Right ventricle myocardium superior (tissue), 1 donor: ENCODE measurements at regions not wholly inside any gene's neighbourhood (a gene's known extent, or its start where the extent isn't known, plus 50 kb on each side); places are given as distances from the start of the nearest gene placed in this dataset.

Experiments
- ATAC-seq: fragments of 200-7000 bp; cut with Tn5 transposase; one replicate; pipeline ENCODE4 v1.9.1; 2020; ENCODE audit warnings: mild to moderate bottlenecking; ENCODE audit not compliant: poor library complexity
- DNase-seq: peaks from one replicate; pipeline ENCODE4 v3.0.0-alpha.2; 2020
- intact Hi-C: fragments of 100-400 bp; cut with DNase I; formaldehyde crosslinking; loops from one replicate; pipeline ENCODE4 v1.11.2; 2022
- donor health status: DM: no; HTN: yes; CAD: no; lungs with severe emphysema.

DNA sequence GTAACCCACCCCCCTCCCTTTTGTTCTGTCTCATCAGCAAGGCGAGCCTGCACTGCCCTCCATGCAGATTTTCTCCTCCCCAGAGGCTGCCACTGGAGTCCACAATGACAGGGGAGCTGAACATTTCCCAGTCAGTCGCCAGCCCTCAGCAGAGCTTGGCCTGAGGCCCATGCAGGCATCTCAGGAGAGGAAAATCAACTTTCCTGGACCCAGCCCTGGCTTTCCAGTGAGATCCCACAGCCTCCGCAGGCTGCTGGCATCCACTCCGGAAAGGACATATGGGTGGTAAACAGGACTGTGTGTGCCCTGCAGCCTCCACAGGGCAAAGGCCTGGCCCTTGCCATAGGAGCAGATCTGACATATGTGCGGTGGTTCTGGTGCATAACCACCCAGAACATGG is 253.8 kb downstream of the TNS1 start:
- peak; percentile 22 for ATAC-seq
- intact Hi-C loops: no loop called here
- DNase-seq: peak; percentile 42

DNA sequence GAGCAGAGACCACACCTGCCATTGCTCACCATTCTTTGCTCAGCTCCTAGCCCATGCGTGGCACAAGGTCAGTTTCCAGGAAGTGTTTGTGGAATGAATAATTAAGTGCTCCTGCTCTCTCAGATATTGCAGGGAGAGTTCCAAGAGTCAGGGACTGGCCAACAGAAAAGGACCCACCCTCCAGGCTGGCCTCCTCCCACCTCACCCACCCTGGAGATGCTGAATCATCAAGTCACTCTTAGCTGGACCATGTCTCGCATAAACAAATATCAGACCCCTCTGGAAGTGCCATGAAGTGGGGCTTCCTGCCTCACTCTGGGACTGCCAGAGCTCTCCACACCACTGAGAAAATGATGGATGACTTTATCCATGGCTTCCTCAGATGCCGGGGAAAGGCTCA is 256.0 kb downstream of the TNS1 start:
- intact Hi-C loops: no loop called here
- DNase-seq (no peak), ATAC-seq (no peak)

DNA sequence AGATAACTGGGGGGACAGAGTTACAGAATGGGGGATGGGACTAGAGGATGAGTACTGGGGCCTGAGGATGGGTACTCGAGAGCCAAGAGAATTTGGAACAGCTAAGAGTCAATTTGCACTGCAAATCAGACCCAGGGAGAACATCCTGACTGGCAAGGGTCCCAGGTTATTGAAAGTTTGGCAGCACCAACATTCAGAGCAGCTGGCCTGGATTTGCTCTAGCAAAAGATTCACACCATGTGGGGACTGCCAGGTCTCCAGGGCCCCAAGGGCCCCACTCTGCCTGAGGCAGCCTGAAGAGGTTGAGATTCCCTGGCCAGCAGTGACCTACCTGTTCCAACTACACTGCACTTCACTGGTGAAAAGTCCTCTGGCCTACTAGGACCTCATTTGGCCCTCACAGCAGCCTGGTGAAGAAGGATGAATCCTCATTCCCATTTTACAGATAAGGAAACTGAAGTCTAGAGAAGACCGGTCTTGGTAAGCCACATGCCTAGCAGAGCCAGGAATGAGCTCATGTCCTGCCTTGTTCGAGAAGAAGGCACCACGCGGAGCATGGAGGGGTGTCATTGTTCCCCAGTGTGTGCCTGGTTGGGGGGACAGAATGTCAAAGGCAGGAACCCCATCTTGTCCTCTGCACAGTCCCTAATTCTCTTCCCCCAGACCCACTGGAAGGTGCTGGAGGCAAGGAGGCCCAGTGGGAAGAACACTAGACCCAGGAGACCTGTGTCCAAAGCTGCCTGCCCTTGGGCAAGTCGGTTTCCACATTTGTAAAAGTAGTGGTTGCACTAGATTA is 258.6 kb downstream of the TNS1 start:
- ATAC-seq: peak; percentile 84
- peak; percentile 67 for DNase-seq
- intact Hi-C loops: no loop called here

DNA sequence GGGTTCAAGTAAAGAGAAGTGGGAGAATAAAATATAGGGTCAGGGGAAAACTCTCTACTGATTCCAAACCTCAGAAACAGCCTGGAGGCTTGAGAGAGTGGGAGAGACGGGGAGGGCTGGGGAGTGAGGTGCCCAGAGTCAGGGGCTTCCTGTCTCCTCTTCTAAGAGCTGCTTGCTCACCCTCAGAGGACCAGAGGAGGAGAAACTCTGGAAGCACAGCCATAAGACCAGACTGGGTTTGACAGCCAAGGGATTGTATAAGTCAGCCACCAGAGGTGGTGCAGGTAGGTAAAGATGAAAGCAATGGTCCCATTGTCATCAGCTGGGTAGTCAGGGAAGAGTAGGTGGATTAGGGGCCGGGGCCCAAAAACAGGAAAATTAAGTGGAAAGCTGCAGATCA is 259.4 kb downstream of the TNS1 start:
- ATAC-seq: no peak
- intact Hi-C loops: no loop called here

DNA sequence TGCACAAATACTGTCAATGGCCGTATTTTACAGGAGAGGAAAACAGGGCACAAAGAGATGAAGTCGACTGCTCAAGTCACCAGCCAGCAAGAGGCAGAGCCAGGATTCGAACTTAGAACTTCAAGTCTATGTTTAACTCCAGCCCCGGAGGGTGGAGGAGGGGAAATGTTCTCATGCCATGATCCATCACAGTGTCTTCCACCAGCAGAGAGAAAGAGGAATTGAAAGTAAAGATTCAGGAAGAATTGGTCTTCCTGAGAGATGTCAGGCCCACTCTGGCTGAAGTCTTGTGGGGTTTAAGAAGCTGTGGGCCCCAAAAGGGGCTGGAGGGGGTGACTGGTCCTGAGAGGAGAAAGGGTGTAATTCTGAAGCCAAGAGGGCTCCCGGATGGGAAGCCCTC is 260.0 kb downstream of the TNS1 start:
- DNase-seq: no peak
- ATAC-seq: no peak
- intact Hi-C loops: no loop called here

More for the DNA sequence above, 259.4 kb downstream of the TNS1 start:
- no peak for DNase-seq

DNA sequence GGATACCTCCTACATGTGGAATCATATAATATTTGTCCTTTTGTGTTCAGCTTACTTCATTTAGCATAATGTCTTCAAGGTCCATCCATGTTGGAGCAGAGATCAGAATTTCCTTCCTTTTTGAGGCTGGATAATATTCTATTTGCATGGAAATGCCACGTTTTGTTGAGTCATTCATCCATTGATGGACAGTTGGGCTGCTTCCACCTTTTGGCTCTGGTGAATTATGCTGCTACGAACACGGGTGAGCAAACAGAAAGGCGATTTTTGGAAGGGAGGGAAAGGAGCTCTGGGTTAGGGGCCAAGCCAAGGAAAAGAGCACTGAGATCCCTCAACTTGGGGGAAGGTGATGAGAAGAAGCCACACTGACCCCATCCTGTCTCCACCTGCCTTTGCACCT is 260.5 kb downstream of the TNS1 start:
- DNase-seq: no peak
- no peak for ATAC-seq
- intact Hi-C loops: no loop called here

DNA sequence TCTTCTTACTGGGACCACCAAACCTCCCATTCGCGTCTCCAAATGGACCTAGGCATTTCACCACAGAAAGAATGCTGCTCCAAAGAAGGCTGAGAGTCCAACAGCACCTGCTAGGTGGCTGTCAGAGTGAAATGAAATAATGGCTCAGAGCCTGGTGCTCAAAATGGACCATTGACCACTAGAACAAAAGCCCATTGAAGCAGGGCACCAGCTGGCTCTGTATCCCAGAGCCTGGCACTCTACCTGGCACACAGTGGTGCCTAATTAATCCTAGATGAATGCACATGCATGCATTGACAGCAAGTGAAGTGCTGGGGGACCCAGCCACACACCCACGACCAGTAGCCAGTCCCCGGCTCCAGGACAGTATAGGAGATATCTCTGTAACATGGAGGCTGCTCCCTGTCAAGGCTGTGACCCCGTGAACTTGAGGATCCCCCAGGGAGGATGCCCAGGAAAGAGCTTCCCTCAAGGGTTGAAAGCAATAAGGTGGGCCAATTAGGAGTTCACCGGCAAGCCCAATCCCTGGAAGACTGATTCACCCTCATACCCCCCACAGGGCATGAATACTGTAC is 261.3 kb downstream of the TNS1 start:
- DNase-seq (no peak), ATAC-seq (no peak)
- intact Hi-C loops: no loop called here

DNA sequence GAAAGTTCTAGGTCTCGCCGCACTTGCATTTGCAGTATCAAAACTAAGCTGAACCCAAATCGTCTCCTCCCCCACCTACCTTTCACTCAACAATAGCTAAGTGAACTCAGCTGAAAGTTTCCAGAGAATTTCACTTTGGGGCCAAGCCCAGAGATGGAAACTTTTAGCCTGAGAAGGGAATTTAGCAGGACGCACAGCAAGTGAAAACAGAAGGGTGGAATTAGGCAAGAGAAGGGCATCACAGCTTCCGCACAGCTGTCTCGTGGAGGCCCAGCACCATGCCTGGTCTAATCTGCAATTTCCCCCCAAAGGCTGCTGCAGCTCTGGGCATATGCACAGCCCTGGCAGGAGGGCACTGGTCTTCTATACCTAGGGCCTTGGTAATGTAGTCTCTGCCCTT is 262.0 kb downstream of the TNS1 start:
- intact Hi-C loops: no loop called here
- ATAC-seq (no peak), DNase-seq (no peak)

DNA sequence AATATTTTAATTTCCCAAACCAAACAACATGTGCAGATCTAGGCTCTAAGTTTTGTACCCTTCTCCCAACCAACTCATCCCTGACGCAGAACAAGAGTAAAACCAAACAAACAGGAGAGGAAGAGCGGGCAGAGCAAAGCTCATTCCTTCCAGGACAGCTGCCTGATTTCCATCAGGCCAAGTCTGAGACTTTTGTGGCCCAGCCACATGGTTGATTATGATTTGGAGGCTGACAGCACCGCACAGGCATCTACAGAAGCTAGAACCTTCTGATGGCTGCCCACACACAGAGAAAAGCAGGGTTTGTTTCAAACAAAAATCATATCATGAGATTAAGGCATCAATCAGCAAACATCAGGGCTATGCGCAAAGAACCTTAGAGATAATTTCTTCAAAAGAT is 262.6 kb downstream of the TNS1 start:
- DNase-seq (no peak), ATAC-seq (no peak)
- intact Hi-C loops: no loop called here

DNA sequence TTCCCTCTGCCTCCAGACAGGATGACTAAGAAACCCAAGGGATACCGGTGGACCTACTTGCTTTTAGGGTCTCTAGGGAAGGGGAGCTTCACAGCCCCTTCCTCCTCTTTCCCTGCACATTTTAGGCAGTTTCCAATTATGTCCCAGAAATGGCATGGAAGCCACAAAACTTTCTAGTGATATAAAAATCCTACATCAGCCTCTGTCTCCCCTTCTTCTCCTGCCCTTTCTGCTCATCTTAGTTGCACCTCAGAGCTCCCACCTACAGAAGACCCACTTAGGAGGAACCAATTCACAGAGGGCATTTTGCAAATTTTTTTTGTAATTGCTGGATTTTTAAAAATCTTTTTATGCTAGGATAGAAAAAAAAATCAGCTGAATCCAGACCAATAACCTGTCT is 263.1 kb downstream of the TNS1 start:
- ATAC-seq: no peak
- intact Hi-C loops: no loop called here
- no peak for DNase-seq

DNA sequence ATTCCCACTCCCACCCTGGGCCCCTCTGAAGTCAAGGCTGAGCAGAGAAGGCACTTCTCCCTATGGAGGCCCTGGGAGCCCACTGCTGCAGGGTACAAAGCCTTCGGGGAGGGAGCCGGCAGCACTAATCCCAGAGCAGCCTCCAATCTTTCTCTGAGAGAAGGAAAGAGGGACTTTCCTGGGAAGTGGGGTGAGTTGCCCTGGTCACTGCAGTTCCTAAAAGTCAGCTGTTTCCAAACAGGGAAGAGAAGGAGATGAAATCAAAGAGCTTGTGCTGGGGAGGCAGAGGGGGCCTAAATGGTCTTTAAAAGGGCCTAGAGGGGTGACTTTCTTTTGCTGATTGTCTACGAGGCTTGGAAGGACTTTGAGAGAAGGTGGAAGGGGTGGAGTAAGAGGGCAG is 264.7 kb downstream of the TNS1 start:
- ATAC-seq (no peak), DNase-seq (no peak)
- intact Hi-C loops: no loop called here

DNA sequence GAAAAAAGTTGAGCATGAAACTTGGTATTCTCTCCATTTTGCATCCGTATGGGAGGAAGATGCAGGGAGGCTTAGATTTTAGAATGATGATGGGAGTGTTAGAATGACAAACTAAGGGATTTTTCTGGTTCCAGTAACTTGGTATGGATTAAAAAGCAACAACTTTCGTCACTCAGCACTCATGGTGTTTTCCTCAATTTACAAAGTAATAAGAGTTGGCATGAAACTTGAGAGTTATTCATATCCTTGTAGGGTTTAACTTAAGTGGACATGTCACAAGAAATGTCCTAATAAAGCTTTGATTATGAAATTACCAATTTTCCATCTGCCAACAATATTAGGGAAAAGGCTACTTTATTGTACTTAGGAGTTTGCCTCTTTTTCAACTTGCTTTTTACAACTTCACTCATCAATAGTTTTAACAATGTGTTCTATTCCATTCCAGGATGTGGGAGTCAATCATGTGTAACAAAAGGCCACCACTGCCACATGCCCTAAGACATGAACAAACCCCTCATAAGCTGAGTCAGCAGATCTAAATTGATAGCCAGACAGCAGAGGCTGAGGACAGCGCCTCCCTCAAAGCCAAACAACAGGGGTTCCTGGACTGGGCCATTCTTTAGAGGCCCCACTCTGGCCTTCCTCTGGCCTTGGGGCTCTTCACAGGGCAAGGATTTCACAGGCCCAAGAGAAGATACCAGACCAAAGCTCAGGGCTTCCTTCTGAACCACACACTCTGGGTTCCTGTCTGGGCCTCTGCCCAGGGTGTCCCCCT is 265.8 kb downstream of the TNS1 start:
- no peak for ATAC-seq
- intact Hi-C loops: no loop called here

DNA sequence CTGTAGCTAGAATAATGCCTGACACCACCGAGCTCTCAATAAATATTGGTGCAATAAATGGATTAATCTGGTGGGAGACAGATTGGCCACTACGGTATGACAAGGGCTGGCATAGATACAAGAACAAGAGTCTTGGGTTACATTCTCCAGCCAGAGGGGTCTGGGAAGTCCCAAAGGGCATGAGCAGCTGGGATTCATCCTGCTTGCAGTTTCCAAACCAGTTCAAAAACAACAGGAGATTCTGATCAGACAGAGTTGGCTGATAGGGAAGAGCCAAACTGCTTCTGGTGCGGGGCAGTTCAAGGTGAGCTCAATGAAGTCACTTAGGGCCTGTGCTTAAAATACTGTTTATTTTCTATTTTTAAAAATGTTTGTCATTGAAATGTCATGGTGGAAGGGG is 266.9 kb downstream of the TNS1 start:
- ATAC-seq (peak; percentile 11), DNase-seq (no peak)
- intact Hi-C loops: no loop called here

More for the DNA sequence above, 265.8 kb downstream of the TNS1 start:
- DNase-seq: no peak

DNA sequence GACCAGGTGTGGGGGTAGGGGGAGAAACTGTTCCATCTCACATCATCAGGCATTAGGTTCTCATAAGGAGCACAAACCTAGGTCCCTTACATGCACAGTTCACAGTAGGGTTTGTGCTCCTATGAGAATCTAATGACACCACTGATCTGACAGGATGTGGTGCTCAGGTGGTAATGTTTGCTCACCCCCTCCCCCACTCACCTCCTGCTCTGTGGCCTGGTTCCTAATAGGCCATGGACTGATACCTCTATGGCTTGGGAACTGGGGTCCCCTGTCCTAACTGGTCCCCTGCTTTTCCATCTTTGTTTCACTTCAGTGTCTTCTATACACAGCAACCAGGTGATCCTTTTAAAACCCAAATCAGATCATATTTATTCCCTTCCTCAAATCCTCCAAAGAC is 267.8 kb downstream of the TNS1 start:
- DNase-seq (no peak), ATAC-seq (no peak)
- intact Hi-C loops: no loop called here

DNA sequence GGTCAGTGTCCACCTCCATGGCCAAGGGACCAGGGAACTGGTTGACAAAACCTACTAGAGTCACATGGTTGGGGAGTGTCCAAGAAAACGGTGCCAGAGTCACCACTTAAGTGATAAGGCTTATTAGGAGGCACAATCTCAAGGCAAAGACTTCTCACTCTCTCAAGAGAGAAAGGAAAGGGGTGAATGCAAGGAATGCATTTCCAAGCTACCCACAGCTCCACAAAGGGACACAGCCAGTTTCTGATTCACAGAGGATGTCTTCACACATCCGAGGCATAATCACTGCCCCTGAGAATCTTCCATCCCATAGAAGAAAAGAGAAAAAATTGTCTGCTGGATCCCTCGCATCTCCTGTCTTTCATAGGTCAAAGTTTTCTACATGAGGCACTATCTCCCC is 269.3 kb downstream of the TNS1 start:
- DNase-seq (no peak), ATAC-seq (no peak)
- intact Hi-C loops: no loop called here

DNA sequence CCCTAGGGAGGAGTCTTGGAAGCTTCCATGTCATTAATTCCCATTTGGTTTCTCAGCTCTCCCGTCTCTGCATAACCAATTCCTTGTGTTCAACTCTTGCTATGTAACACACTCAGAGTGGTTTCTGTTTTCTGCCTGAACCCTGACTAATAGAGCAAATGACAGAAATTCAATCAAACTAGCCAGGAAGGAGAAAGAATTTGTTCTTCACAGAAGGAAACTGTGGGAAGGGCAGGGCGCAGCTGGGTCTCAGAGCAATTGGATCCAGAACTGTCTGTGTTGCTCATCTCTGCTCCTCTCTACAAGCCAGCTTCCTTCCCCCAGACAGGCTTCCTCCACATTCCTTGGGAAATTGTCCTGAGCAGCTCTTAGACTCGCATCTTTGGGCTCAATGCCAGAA is 269.8 kb downstream of the TNS1 start:
- ATAC-seq: no peak
- intact Hi-C loops: no loop called here
- no peak for DNase-seq

DNA sequence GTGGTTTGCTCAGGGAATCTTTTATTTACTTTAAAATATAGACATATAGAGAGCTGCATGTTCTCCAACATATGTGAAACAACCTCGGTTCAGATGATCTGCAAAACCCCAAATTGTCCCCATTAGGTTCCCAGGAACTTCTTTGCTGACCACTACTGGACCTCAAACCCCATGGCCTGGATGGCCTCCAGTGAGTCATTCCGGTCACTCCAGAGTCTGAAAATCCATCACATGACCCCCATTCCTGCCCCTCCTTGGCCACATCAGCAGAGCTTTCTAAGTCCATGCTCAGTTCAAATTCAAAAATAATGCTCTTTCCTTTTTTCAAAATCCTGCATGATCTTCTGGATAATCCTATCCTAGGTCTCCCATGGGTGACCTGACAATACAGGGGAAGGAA is 271.0 kb downstream of the TNS1 start:
- intact Hi-C loops: no loop called here
- ATAC-seq (no peak), DNase-seq (no peak)

DNA sequence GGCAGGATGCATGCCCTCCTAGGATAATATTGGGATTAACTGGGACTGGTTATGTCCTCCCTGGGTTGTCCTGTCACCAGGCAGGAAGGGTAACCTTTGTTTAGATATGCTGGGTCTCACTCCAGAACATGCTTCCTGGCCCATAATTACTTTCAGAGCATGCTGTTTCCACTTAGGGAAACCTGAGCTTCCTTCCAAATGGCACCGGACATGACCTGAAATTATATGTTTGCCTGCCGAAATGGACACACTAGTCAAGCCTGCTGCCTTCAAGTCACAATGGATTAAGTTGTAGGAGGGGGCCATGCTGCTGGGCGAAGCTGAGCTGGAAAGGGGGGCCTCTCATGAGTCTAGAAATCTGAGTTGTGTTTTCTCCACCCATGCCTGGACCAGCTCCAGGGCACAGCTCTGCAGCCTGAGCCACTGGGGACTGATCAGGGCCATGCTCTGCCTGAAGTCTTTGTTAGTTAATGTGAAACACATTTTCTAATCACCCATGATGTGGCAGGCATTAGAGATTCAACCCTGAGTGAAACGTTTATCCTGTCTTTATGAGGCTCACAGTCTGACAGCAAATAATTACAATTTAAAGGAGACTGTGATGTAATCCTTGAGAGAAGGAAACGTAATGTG is 273.3 kb downstream of the TNS1 start:
- ATAC-seq (peak; percentile 83), DNase-seq (peak; percentile 77)
- intact Hi-C loops: no loop called here

DNA sequence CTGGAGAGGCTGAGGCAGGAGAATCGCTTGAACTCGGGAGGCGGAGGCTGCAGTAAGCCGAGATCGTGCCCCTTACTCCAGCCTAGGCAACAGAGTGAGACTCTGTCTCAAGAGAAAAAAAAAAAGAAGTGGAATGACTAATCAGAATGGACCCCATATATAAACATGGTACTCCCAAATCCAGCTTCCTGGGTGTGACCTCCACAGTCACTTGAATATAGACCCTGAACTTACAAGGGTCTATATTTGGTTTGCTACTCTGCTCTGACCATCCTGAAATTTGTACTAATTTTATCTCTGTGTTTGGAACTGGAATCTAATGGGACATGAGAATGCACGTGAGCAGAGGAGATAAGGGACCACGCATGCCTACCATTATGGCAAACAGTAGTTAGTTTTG is 275.0 kb downstream of the TNS1 start:
- intact Hi-C loops: no loop called here
- DNase-seq: no peak
- no peak for ATAC-seq

DNA sequence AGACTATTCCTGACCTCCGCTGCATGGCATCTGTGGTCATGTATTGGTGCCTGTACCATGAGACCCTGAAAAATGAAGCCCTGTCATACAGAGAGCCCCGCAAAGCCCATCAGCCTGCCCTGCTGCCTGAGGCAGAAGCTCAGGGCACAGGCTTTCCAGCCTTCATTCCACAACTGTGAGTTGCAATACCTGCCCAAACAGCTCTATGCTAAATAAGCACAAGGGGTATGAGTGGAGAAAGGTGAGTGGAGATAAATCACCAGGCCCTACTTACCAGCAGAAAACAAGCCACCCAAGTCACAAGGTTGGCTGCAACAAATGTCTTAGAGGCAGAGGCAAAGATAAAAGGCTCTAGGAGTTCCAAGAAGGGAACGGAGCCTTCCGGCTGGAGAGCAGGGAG is 277.4 kb downstream of the TNS1 start:
- DNase-seq (no peak), ATAC-seq (no peak)
- intact Hi-C loops: no loop called here
